Thoracic aorta (tissue), 2 donors: ENCODE measurements at regions not wholly inside any gene's neighbourhood (a gene's known extent, or its start where the extent isn't known, plus 50 kb on each side); places are given as distances from the start of the nearest gene placed in this dataset.

Source experiments
- ATAC-seq: fragments of 150-250 bp; one replicate; pipeline ENCODE4 v1.8.0; 2017; ENCODE audit warnings: low read depth; ENCODE audit not compliant: insufficient number of reproducible peaks, low FRiP score
- DNase-seq: peaks from one replicate; pipeline ENCODE4 v3.0.0-alpha.2; 2020; ENCODE audit warnings: low spot score
- H3K27ac ChIP-seq, 2 donors: fragments of 200-600 bp; sonication (generic); 1 replicate in 1 of 2; 2 replicates in 1 of 2; pipeline ENCODE4 v1.5.1; 2016; ENCODE audit warnings: mild to moderate bottlenecking in 2 of 2, moderate library complexity in 2 of 2
- H3K27me3 ChIP-seq: fragments of 200-600 bp; sonication (generic); replicated peaks from 2 replicates; pipeline ENCODE4 v1.6.0; 2016; ENCODE audit warnings: mild to moderate bottlenecking; ENCODE audit not compliant: insufficient read depth
- H3K36me3 ChIP-seq: fragments of 200-600 bp; sonication (generic); one replicate; pipeline ENCODE4 v1.5.1; 2016
- H3K4me1 ChIP-seq, 2 donors: fragments of 200-600 bp; sonication (generic); 1 replicate in 1 of 2; 2 replicates in 1 of 2; pipeline versions ENCODE4 v1.5.1 to v1.6.0; 2016; ENCODE audit warnings: low read depth in 2 of 2, mild to moderate bottlenecking in 1 of 2; ENCODE audit not compliant: control insufficient read depth in 1 of 2
- H3K4me3 ChIP-seq: fragments of 200-600 bp; sonication (generic); 2 replicates; pipeline ENCODE4 v1.5.1; 2016; ENCODE audit warnings: mild to moderate bottlenecking
- H3K9me3 ChIP-seq: fragments of 200-600 bp; sonication (generic); 2 replicates; pipeline ENCODE4 v1.5.1; 2016
- CTCF ChIP-seq: fragments of 200-600 bp; sonication (generic); IDR thresholded peaks from one replicate; pipeline ENCODE4 v1.5.1; 2019; ENCODE audit warnings: antibody characterized with exemption

GRCh38 chr12:32024884-32025592 is 65.8 kb downstream of the RESF1 start:
- no peaks in the 10 kb centered on the region for H3K36me3 ChIP-seq
- H3K9me3 ChIP-seq: no peaks in the 10 kb centered on the region
- no peak for DNase-seq

GRCh38 chr12:32025906-32026305 is 66.7 kb downstream of the RESF1 start:
- no peaks in the 10 kb centered on the region for H3K4me1 ChIP-seq
- DNase-seq (no peak), ATAC-seq (no peak)
- no peak overlapping the region for H3K4me3 ChIP-seq
- no peaks in the 10 kb centered on the region for H3K9me3 ChIP-seq
- no peak for TF ChIP-seq CTCF
- no peak overlapping the region for H3K27ac ChIP-seq
- H3K36me3 ChIP-seq: no peaks in the 10 kb centered on the region
- no peaks in the 10 kb centered on the region for H3K27me3 ChIP-seq

More at GRCh38 chr12:32024884-32025592, 65.8 kb downstream of the RESF1 start:
- no peak for ATAC-seq
- Histone ChIP-seq H3K27me3 (no peaks in the 10 kb centered on the region), H3K4me1 (no peaks in the 10 kb centered on the region), H3K4me3 (no peak overlapping the region), H3K27ac (no peak overlapping the region)
- no peak for TF ChIP-seq CTCF

DNA sequence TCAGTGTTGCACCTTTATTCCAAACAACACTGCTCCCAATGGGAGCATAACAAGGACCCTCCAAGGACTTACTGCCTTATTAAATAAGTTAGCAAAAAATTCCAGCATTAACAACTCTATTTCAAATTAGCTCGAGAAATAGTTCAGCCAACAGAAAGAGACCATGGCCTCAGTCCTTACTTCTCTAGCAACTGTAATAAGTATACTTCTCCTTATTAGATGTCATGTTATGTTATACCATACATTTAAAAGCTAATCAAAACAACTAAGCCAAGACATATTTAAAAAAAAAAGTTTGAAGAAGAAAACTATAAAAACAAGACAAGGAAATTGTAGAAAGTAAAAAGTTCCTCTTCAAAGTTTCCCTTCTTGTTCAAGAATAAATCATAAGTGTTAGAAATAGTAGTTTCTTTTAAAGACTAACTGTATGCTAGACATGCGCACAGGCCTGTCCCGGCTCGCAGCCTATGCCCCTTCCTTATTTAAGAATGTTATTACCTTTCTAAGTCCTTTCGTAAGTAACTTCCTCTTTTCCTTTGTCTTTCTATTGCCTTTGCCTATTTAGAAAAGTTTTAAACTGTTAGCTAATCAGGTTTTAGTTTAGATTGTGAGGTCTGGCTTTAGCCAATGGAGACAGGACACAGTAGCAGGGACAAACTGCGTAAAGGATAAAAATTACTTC is 68.6 kb downstream of the RESF1 start:
- no peak for TF ChIP-seq CTCF
- no peaks in the 10 kb centered on the region for H3K27me3 ChIP-seq
- ATAC-seq: no peak
- no peak overlapping the region for H3K27ac ChIP-seq
- no peaks in the 10 kb centered on the region for H3K36me3 ChIP-seq
- no peak overlapping the region for H3K4me3 ChIP-seq
- H3K4me1 ChIP-seq: peaks cover 0 to 7% of the 10 kb centered on the region in 2 donors
- DNase-seq: no peak
- H3K9me3 ChIP-seq: no peaks in the 10 kb centered on the region

GRCh38 chr12:32030151-32030550 is 70.9 kb downstream of the RESF1 start:
- H3K27ac ChIP-seq: no peak overlapping the region
- no peak for DNase-seq
- no peak for TF ChIP-seq CTCF
- H3K4me1 ChIP-seq: peaks cover 0 to 7% of the 10 kb centered on the region in 2 donors
- H3K4me3 ChIP-seq: no peak overlapping the region
- ATAC-seq: no peak
- no peaks in the 10 kb centered on the region for H3K36me3 ChIP-seq
- H3K9me3 ChIP-seq: no peaks in the 10 kb centered on the region
- H3K27me3 ChIP-seq: no peaks in the 10 kb centered on the region

DNA sequence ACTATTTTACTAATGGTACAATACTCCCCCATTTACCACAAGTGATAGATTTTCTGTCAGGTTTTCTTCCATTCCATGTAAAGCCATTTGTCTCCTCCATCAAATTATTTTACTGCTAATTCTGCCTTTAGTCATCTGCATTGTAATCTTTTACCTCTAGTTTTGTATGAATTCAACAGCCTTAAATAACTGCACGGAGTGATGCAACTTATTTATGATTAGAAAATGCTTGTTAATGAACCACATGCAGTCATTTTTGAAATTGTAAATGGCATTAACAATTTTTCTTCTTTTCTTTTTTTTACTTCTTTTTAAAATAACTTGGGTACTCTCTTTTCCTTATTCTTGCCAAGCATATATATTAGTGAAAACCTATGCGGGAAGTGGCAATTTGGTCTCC is 71.5 kb downstream of the RESF1 start:
- Histone ChIP-seq H3K4me3 (no peak overlapping the region), H3K36me3 (no peaks in the 10 kb centered on the region), H3K27ac (no peak overlapping the region), H3K4me1 (peaks cover 0 to 7% of the 10 kb centered on the region in 2 donors), H3K27me3 (no peaks in the 10 kb centered on the region), H3K9me3 (no peaks in the 10 kb centered on the region)
- no peak for TF ChIP-seq CTCF
- no peak for ATAC-seq
- no peak for DNase-seq
